ENCODE measurements at regions not wholly inside any gene's neighbourhood (a gene's known extent, or its start where the extent isn't known, plus 50 kb on each side); places are given as distances from the start of the nearest gene placed in this dataset.

GRCh38 chr5:74037321-74037720 is 411.3 kb downstream of the ARHGEF28 start:
- DNase-seq: no peak

- DNase-seq: no peak
Measured at GRCh38 chr5:74035521-74035937, 409.5 kb downstream of the ARHGEF28 start.

GRCh38 chr5:74034733-74035132 is 408.7 kb downstream of the ARHGEF28 start:
- DNase-seq: no peak

- no peak for DNase-seq
Measured at GRCh38 chr5:74032617-74033016, 406.6 kb downstream of the ARHGEF28 start.

GRCh38 chr5:74031536-74031935 is 405.5 kb downstream of the ARHGEF28 start:
- DNase-seq: no peak

GRCh38 chr5:74030821-74031220 is 404.8 kb downstream of the ARHGEF28 start:
- no peak for DNase-seq

- no peak for DNase-seq
Measured at GRCh38 chr5:74030371-74030770, 404.4 kb downstream of the ARHGEF28 start.

GRCh38 chr5:74028976-74029375 is 403.0 kb downstream of the ARHGEF28 start:
- no peak for DNase-seq

- no peak for DNase-seq
Measured at GRCh38 chr5:74028406-74028805, 402.4 kb downstream of the ARHGEF28 start.

- no peak for DNase-seq
Measured at GRCh38 chr5:74027732-74028338, 401.8 kb downstream of the ARHGEF28 start.

- no peak for DNase-seq
Measured at GRCh38 chr5:74026310-74026709, 400.3 kb downstream of the ARHGEF28 start.

- no peak for DNase-seq
Measured at GRCh38 chr5:74021126-74021525, 395.1 kb downstream of the ARHGEF28 start.

- no peak for DNase-seq
Measured at GRCh38 chr5:74020503-74020902, 394.5 kb downstream of the ARHGEF28 start.

GRCh38 chr5:74019923-74020322 is 393.9 kb downstream of the ARHGEF28 start:
- no peak for DNase-seq

- no peak for DNase-seq
Measured at GRCh38 chr5:74017786-74018211, 391.8 kb downstream of the ARHGEF28 start.

GRCh38 chr5:74017112-74017511 is 391.1 kb downstream of the ARHGEF28 start:
- no peak for DNase-seq

GRCh38 chr5:74016373-74016772 is 390.4 kb downstream of the ARHGEF28 start:
- DNase-seq: no peak

- DNase-seq: no peak
Measured at GRCh38 chr5:74015716-74016115, 389.7 kb downstream of the ARHGEF28 start.

GRCh38 chr5:74013222-74013621 is 387.2 kb downstream of the ARHGEF28 start:
- DNase-seq: no peak

GRCh38 chr5:74009502-74009901 is 383.5 kb downstream of the ARHGEF28 start:
- no peak for DNase-seq

GRCh38 chr5:74007193-74007592 is 381.2 kb downstream of the ARHGEF28 start:
- no peak for DNase-seq

- no peak for DNase-seq
Measured at GRCh38 chr5:73999297-73999696, 373.3 kb downstream of the ARHGEF28 start.

GRCh38 chr5:73998489-73998888 is 372.5 kb downstream of the ARHGEF28 start:
- no peak for DNase-seq

- no peak for DNase-seq
Measured at GRCh38 chr5:73997960-73998359, 372.0 kb downstream of the ARHGEF28 start.

GRCh38 chr5:73996151-73996755 is 370.3 kb downstream of the ARHGEF28 start:
- DNase-seq: no peak

Measured in activated CD4-positive, alpha-beta T cell treated with anti-CD3 and anti-CD28 coated beads, Interleukin-2, amount 50 U/mL, for 1 hour (primary cell).